Pancreas (tissue), 10 donors: ENCODE measurements at regions not wholly inside any gene's neighbourhood (a gene's known extent, or its start where the extent isn't known, plus 50 kb on each side); places are given as distances from the start of the nearest gene placed in this dataset.

ENCODE experiments used
- ATAC-seq, 4 donors: fragments of 200-7000 bp; cut with Tn5 transposase; one replicate each; pipeline versions ENCODE4 v1.8.0 to v1.9.1; 2020; ENCODE audit warnings: mild to moderate bottlenecking in 4 of 4, moderate library complexity in 4 of 4
- DNase-seq, 6 donors: peaks; one replicate each; pipeline ENCODE4 v3.0.0-alpha.2; 2020
- FAIRE-seq: peaks from 2 replicates; lab custom pipeline; 2012; peaks lifted over from hg19 to GRCh38; lab: Jason Lieb, UNC
- H3K27ac ChIP-seq, 4 donors: fragments of 200-600 bp; sonication (generic); 1 replicate in 3 of 4; 2 replicates in 1 of 4; pipeline versions ENCODE4 v1.5.0 to v1.8.0; 2020
- H3K27me3 ChIP-seq, 4 donors: fragments of 200-600 bp; one replicate each; pipeline ENCODE4 v1.8.0; 2021
- H3K36me3 ChIP-seq, 3 donors: fragments of 200-600 bp; sonication (generic) in 1 of 3; one replicate each; pipeline versions ENCODE4 v1.5.0 to v1.8.0; 2020 to 2021
- H3K4me1 ChIP-seq, 3 donors: fragments of 200-600 bp; one replicate each; pipeline ENCODE4 v1.8.0; 2021
- H3K4me3 ChIP-seq, 4 donors: fragments of 200-600 bp; sonication (generic) in 2 of 4; one replicate each; pipeline versions ENCODE4 v1.5.0 to v1.8.0; 2020 to 2021
- H3K9me3 ChIP-seq, 4 donors: fragments of 200-600 bp; one replicate each; pipeline ENCODE4 v1.8.0; 2021
- CTCF ChIP-seq, 4 donors: fragments of 200-600 bp; sonication (generic) in 3 of 4; IDR thresholded peaks; one replicate each; pipeline versions ENCODE4 v1.5.0 to v1.8.0; 2021; ENCODE audit warnings: antibody characterized with exemption in 4 of 4
- WGBS, 2 donors: extraction: QIAGEN DNeasy Blood & Tissue Kit; methylation state at CpG; one replicate each; pipeline ENCODE4 v1.1.7; 2013; 5-methylcytosine and 5-hydroxymethylcytosine counted together
- intact Hi-C, 3 donors: fragments of 100-400 bp; cut with DNase I; formaldehyde crosslinking; loops; one replicate each; pipeline versions ENCODE4 v1.11.1 to v1.14.2; 2022
- donor health status: healthy with polysubstance abuse.
- donor health status: DM: no; HTN: no; CAD: no; lungs with moderate emphysema.
- donor health status: DM: no; HTN: no; CAD: no.
- donor health status: control.
- donor health status: control.
- donor health status: Bipolar disorder and iron deficiency.
- donor health status: DM: yes; HTN: yes; CAD: no.
- donor health status: DM: no; HTN: no; CAD: no.
- donor health status: DM: no; HTN: no; CAD: no.
- donor health status: DM: yes; HTN: yes; CAD: no.

- FAIRE-seq (no peak), DNase-seq (no peak), ATAC-seq (no peak)
- Histone ChIP-seq H3K27ac (no peak overlapping the region), H3K36me3 (no peaks in the 10 kb centered on the region), H3K4me1 (no peaks in the 10 kb centered on the region), H3K27me3 (no peaks in the 10 kb centered on the region), H3K4me3 (no peak overlapping the region), H3K9me3 (no peaks in the 10 kb centered on the region)
- intact Hi-C loops: no loop called here
- 88 to 91% methylated on average over 6 of the region's 6 CpGs for WGBS, 2 donors
- TF ChIP-seq CTCF (IDR thresholded peaks at IDR 0.05): no peak
These were observed 413.5 kb upstream of the C2CD4B start for GRCh38 chr15:62578546-62578945.

GRCh38 chr15:62578960-62579359 lies 413.9 kb upstream of the C2CD4B start:
- H3K4me1 ChIP-seq: no peaks in the 10 kb centered on the region
- intact Hi-C loops: no loop called here
- no peak overlapping the region for H3K4me3 ChIP-seq
- no peak for TF ChIP-seq CTCF (IDR thresholded peaks at IDR 0.05)
- 94 to 95% methylated on average over 1 of the region's 1 CpG for WGBS, 2 donors
- no peaks in the 10 kb centered on the region for H3K36me3 ChIP-seq
- no peak overlapping the region for H3K27ac ChIP-seq
- DNase-seq (no peak), FAIRE-seq (no peak), ATAC-seq (no peak)
- H3K9me3 ChIP-seq: no peaks in the 10 kb centered on the region
- no peaks in the 10 kb centered on the region for H3K27me3 ChIP-seq

GRCh38 chr15:62579842-62580241 lies 414.8 kb upstream of the C2CD4B start:
- intact Hi-C loops: no loop called here
- Histone ChIP-seq H3K27me3 (no peaks in the 10 kb centered on the region), H3K9me3 (no peaks in the 10 kb centered on the region), H3K36me3 (no peaks in the 10 kb centered on the region), H3K27ac (no peak overlapping the region), H3K4me3 (no peak overlapping the region), H3K4me1 (no peaks in the 10 kb centered on the region)
- no peak for TF ChIP-seq CTCF (IDR thresholded peaks at IDR 0.05)
- ATAC-seq (no peak), DNase-seq (no peak), FAIRE-seq (no peak)
- WGBS, 2 donors: 91 to 94% methylated on average over 5 of the region's 5 CpGs

GRCh38 chr15:62582580-62582979 lies 417.5 kb upstream of the C2CD4B start:
- H3K36me3 ChIP-seq: no peaks in the 10 kb centered on the region
- no peaks in the 10 kb centered on the region for H3K27me3 ChIP-seq
- ATAC-seq (peak in 3 of 4 donors; percentile 35 to 64 (median 42)), FAIRE-seq (no peak), DNase-seq (peak in 2 of 6 donors; percentile 12 to 28)
- TF ChIP-seq CTCF (IDR thresholded peaks at IDR 0.05): no peak
- intact Hi-C loops: no loop called here
- no peaks in the 10 kb centered on the region for H3K4me1 ChIP-seq
- no peak overlapping the region for H3K27ac ChIP-seq
- no peaks in the 10 kb centered on the region for H3K9me3 ChIP-seq
- H3K4me3 ChIP-seq: no peak overlapping the region
- 30 to 34% methylated on average over 2 of the region's 2 CpGs for WGBS, 2 donors

GRCh38 chr15:62584301-62585235 lies 419.5 kb upstream of the C2CD4B start:
- Histone ChIP-seq H3K36me3 (no peaks in the 10 kb centered on the region), H3K9me3 (no peaks in the 10 kb centered on the region), H3K4me1 (no peaks in the 10 kb centered on the region), H3K4me3 (no peak overlapping the region), H3K27ac (no peak overlapping the region), H3K27me3 (no peaks in the 10 kb centered on the region)
- intact Hi-C loops: no loop called here
- FAIRE-seq: no peak
- no peak for TF ChIP-seq CTCF (IDR thresholded peaks at IDR 0.05)
- DNase-seq: no peak
- no peak for ATAC-seq
- WGBS, 2 donors: 81 to 90% methylated on average over 7 of the region's 7 CpGs
